GM13977 (cell line): ENCODE measurements at regions not wholly inside any gene's neighbourhood (a gene's known extent, or its start where the extent isn't known, plus 50 kb on each side); places are given as distances from the start of the nearest gene placed in this dataset.

Source experiments
- DNase-seq: peaks from one replicate; pipeline ENCODE4 v3.0.0; 2012; ENCODE audit warnings: low spot score
- in situ Hi-C: fragments of 300-500 bp; cut with MboI; formaldehyde crosslinking; loops from one replicate; pipeline ENCODE4 v1.12.0; 2022; ENCODE audit warnings: low sequenced_read_pairs, low pct_unique_long_range_greater_than_20kb, mixed read lengths, inconsistent platforms; ENCODE audit not compliant: unreplicated experiment
- TF ChIP-seq, protein P1 (sequence below): IDR thresholded peaks from 2 replicates; pipeline ENCODE4 v1.5.1; 2012; ENCODE audit warnings: mild to moderate bottlenecking, control low read depth; ENCODE audit not compliant: insufficient read depth; ENCODE audit errors: extremely low read depth, missing control alignments

DNA sequence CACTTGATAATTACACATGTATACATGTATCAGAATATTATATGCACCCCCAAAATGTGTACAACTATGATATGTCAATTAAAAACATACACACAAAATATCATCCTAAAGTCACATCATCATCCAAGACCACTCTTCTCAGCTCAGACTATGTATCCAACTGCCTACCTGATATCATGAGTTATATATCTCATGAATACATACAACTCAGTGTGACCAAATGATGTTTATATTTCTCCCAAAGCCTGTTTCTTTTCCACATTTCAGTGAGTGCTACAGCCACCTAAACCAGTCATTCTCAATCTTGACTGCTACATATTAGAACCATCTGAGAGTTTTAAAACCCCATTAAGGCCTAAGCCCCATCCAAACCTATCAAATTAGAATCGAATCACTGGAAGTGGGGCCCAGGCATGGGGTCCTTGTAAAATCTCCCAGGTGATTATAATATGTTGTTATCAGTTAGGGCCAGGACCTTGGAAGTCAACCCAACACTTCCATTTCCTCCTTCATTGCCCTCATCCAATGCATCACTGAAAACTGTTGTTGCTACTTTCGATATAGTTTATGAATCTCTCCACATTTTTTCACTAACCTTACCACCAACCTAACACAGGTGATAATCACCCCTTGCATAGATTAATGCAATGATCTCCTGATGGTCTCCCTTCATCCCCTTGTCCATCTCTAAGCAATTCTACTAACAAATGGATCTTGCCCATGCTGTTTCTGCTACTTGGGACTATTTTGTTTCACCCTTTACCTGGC, 53.8 kb upstream of the ITGB8 start:
- in situ Hi-C loops = no loop called here
- TF ChIP-seq, protein P1, sequence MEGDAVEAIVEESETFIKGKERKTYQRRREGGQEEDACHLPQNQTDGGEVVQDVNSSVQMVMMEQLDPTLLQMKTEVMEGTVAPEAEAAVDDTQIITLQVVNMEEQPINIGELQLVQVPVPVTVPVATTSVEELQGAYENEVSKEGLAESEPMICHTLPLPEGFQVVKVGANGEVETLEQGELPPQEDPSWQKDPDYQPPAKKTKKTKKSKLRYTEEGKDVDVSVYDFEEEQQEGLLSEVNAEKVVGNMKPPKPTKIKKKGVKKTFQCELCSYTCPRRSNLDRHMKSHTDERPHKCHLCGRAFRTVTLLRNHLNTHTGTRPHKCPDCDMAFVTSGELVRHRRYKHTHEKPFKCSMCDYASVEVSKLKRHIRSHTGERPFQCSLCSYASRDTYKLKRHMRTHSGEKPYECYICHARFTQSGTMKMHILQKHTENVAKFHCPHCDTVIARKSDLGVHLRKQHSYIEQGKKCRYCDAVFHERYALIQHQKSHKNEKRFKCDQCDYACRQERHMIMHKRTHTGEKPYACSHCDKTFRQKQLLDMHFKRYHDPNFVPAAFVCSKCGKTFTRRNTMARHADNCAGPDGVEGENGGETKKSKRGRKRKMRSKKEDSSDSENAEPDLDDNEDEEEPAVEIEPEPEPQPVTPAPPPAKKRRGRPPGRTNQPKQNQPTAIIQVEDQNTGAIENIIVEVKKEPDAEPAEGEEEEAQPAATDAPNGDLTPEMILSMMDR = no peak
- DNase-seq = no peak

DNA sequence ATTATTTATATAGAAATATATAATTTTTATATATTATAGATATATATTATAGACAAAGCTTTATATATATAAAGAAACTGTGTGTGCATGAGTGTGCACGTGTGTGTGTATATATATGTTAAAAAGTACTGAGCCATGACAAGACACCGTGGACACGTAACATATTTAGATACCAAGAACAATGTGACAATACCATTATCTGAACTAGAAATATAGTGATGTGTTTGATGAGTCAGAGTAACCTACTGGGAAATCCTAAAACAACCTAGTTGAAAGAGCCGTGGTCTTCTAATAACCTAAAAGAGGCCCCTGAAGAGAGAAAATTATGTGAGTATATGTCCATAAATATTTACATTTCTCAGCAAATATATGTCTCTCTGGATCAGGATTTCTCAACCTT, 50.7 kb upstream of the ITGB8 start:
- no peak for DNase-seq
- TF ChIP-seq, protein P1 = no peak
- in situ Hi-C loops = no loop called here

GRCh38 chr7:20280475-20281351, 50.0 kb upstream of the ITGB8 start:
- no peak for DNase-seq
- TF ChIP-seq, protein P1 = no peak

More at GRCh38 chr7:20280475-20281351, 50.0 kb upstream of the ITGB8 start:
- in situ Hi-C loops = no loop called here
